GM19043 (cell line): ENCODE measurements at regions not wholly inside any gene's neighbourhood (a gene's known extent, or its start where the extent isn't known, plus 50 kb on each side); places are given as distances from the start of the nearest gene placed in this dataset.

Source experiments
- ATAC-seq: cut with Tn5 transposase; IDR thresholded peaks from one replicate; pipeline ENCODE4 v1.9.1; 2021; ENCODE audit warnings: low read depth; ENCODE audit not compliant: unreplicated experiment

GRCh38 chr16:72291531-72291981 lies 119.6 kb upstream of the PMFBP1 start:
- no peak for ATAC-seq

- ATAC-seq: no peak
Observed at GRCh38 chr16:72291121-72291520, 119.2 kb upstream of the PMFBP1 start.

GRCh38 chr16:72287649-72288048 lies 115.7 kb upstream of the PMFBP1 start:
- no peak for ATAC-seq

- no peak for ATAC-seq
Observed at GRCh38 chr16:72286936-72287620, 115.1 kb upstream of the PMFBP1 start.

GRCh38 chr16:72285728-72286127 lies 113.8 kb upstream of the PMFBP1 start:
- ATAC-seq: no peak

- ATAC-seq: no peak
Observed at GRCh38 chr16:72285324-72285723, 113.4 kb upstream of the PMFBP1 start.

GRCh38 chr16:72284042-72284789 lies 112.3 kb upstream of the PMFBP1 start:
- no peak for ATAC-seq

- ATAC-seq: no peak
Observed at GRCh38 chr16:72282362-72282761, 110.4 kb upstream of the PMFBP1 start.

- ATAC-seq: no peak
Observed at GRCh38 chr16:72278301-72278700, 106.3 kb upstream of the PMFBP1 start.

GRCh38 chr16:72277749-72278148 lies 105.8 kb upstream of the PMFBP1 start:
- ATAC-seq: no peak

- ATAC-seq: no peak
Observed at GRCh38 chr16:72271699-72272240, 99.8 kb upstream of the PMFBP1 start.

GRCh38 chr16:72270531-72270930 lies 98.6 kb upstream of the PMFBP1 start:
- ATAC-seq: no peak

GRCh38 chr16:72266836-72267235 lies 94.9 kb upstream of the PMFBP1 start:
- ATAC-seq: no peak

GRCh38 chr16:72264771-72265170 lies 92.8 kb upstream of the PMFBP1 start:
- ATAC-seq: no peak

- no peak for ATAC-seq
Observed at GRCh38 chr16:72262711-72263110, 90.8 kb upstream of the PMFBP1 start.

- ATAC-seq: no peak
Observed at GRCh38 chr16:72261127-72261526, 89.2 kb upstream of the PMFBP1 start.

- ATAC-seq: no peak
Observed at GRCh38 chr16:72256398-72257066, 84.6 kb upstream of the PMFBP1 start.

GRCh38 chr16:72255786-72256185 lies 83.8 kb upstream of the PMFBP1 start:
- ATAC-seq: no peak

GRCh38 chr16:72247821-72248253 lies 75.9 kb upstream of the PMFBP1 start:
- ATAC-seq: no peak

GRCh38 chr16:72246423-72246822 lies 74.5 kb upstream of the PMFBP1 start:
- peak; percentile 97 for ATAC-seq

- no peak for ATAC-seq
Observed at GRCh38 chr16:72244853-72245252, 72.9 kb upstream of the PMFBP1 start.
